Kidney epithelial cell (primary cell): ENCODE measurements at regions not wholly inside any gene's neighbourhood (a gene's known extent, or its start where the extent isn't known, plus 50 kb on each side); places are given as distances from the start of the nearest gene placed in this dataset.

ENCODE experiments used
- DNase-seq: peaks from one replicate; pipeline ENCODE4 v3.0.0-alpha.2; 2010; ENCODE audit warnings: low read depth
- H3K27me3 ChIP-seq: 2 replicates; pipeline ENCODE4 v1.6.0; 2011; ENCODE audit warnings: low read length; ENCODE audit not compliant: control insufficient read depth, insufficient read depth
- H3K36me3 ChIP-seq: 2 replicates; pipeline ENCODE4 v1.5.1; 2011; ENCODE audit warnings: low read length; ENCODE audit not compliant: control insufficient read depth, insufficient read depth
- H3K4me3 ChIP-seq: 2 replicates; pipeline ENCODE4 v1.5.1; 2011; ENCODE audit warnings: low read depth, mild to moderate bottlenecking, control low read depth, low read length
- CTCF ChIP-seq: IDR thresholded peaks from 2 replicates; pipeline ENCODE4 v1.5.1; 2011; ENCODE audit warnings: mild to moderate bottlenecking, moderate library complexity, low read length, control low read depth, inconsistent platforms; ENCODE audit not compliant: insufficient read depth, poor library complexity, severe bottlenecking

GRCh38 chr3:139095803-139096466 is 51.2 kb upstream of the PRR23C start:
- no peak for DNase-seq
- no peak overlapping the region for H3K4me3 ChIP-seq
- no peaks in the 10 kb centered on the region for H3K27me3 ChIP-seq
- H3K36me3 ChIP-seq, result no peaks in the 10 kb centered on the region
- no peak for TF ChIP-seq CTCF

- Histone ChIP-seq H3K27me3 (peaks cover 3% of the 10 kb centered on the region), H3K4me3 (no peak overlapping the region), H3K36me3 (no peaks in the 10 kb centered on the region)
- no peak for TF ChIP-seq CTCF
- DNase-seq, result no peak
Observed at GRCh38 chr3:139096670-139097069, 52.0 kb upstream of the PRR23C start.

- Histone ChIP-seq H3K27me3 (peaks cover 3% of the 10 kb centered on the region), H3K36me3 (no peaks in the 10 kb centered on the region), H3K4me3 (no peak overlapping the region)
- TF ChIP-seq CTCF, result no peak
- no peak for DNase-seq
Observed at GRCh38 chr3:139098391-139098790, 53.7 kb upstream of the PRR23C start.

- H3K27me3 ChIP-seq, result peaks cover 3% of the 10 kb centered on the region
- TF ChIP-seq CTCF, result no peak
- no peak for DNase-seq
- no peaks in the 10 kb centered on the region for H3K36me3 ChIP-seq
- H3K4me3 ChIP-seq, result no peak overlapping the region
Observed at GRCh38 chr3:139099968-139100817, 55.5 kb upstream of the PRR23C start.

GRCh38 chr3:139100821-139101220 is 56.1 kb upstream of the PRR23C start:
- no peak for TF ChIP-seq CTCF
- Histone ChIP-seq H3K36me3 (no peaks in the 10 kb centered on the region), H3K4me3 (no peak overlapping the region), H3K27me3 (peaks cover 3% of the 10 kb centered on the region)
- no peak for DNase-seq
